H9 (cell line): ENCODE measurements at regions not wholly inside any gene's neighbourhood (a gene's known extent, or its start where the extent isn't known, plus 50 kb on each side); places are given as distances from the start of the nearest gene placed in this dataset.

Experiments used
- DNase-seq: peaks from one replicate; pipeline ENCODE4 v3.0.0-alpha.2; 2017
- H2AFZ ChIP-seq: one replicate; pipeline ENCODE4 v1.6.1; 2013; ENCODE audit warnings: mild to moderate bottlenecking, low read length, control low read depth, moderate library complexity
- H2AK5ac ChIP-seq: 2 replicates; pipeline ENCODE4 v1.6.1; 2013; ENCODE audit warnings: low read length, control low read depth, mixed read lengths; ENCODE audit not compliant: insufficient read length
- H2BK120ac ChIP-seq: one replicate; pipeline ENCODE4 v1.6.1; 2013; ENCODE audit warnings: low read depth, mild to moderate bottlenecking, low read length, control low read depth, inconsistent platforms; ENCODE audit not compliant: poor library complexity, severe bottlenecking
- H2BK12ac ChIP-seq: 2 replicates; pipeline ENCODE4 v1.6.1; 2013; ENCODE audit warnings: low read length, control low read depth, mixed read lengths, low read depth; ENCODE audit not compliant: insufficient read length
- H2BK15ac ChIP-seq: 2 replicates; pipeline ENCODE4 v1.6.1; 2013; ENCODE audit warnings: low read depth, low read length, control low read depth
- H2BK20ac ChIP-seq: one replicate; pipeline ENCODE4 v1.6.1; 2013; ENCODE audit warnings: low read depth, mild to moderate bottlenecking, low read length, control low read depth, inconsistent platforms; ENCODE audit not compliant: poor library complexity, severe bottlenecking
- H2BK5ac ChIP-seq: 2 replicates; pipeline ENCODE4 v1.6.1; 2013; ENCODE audit warnings: low read length, control low read depth, mixed read lengths; ENCODE audit not compliant: insufficient read length
- H3K14ac ChIP-seq: 2 replicates; pipeline ENCODE4 v1.6.1; 2013; ENCODE audit warnings: low read length, control low read depth; ENCODE audit not compliant: insufficient read depth
- H3K18ac ChIP-seq: 2 replicates; pipeline ENCODE4 v1.6.1; 2013; ENCODE audit warnings: low read depth, mild to moderate bottlenecking, mixed read lengths, low read length, control low read depth; ENCODE audit not compliant: insufficient read length
- H3K23ac ChIP-seq: 2 replicates; pipeline ENCODE4 v1.6.1; 2013; ENCODE audit warnings: low read length, control low read depth, mixed read lengths, low read depth; ENCODE audit not compliant: insufficient read length
- H3K23me2 ChIP-seq: 2 replicates; pipeline ENCODE4 v1.6.1; 2013; ENCODE audit warnings: low read depth, mild to moderate bottlenecking, mixed read lengths, low read length, control low read depth; ENCODE audit not compliant: insufficient read length, poor library complexity, severe bottlenecking
- H3K27ac ChIP-seq: 2 replicates; pipeline ENCODE4 v1.5.1; 2013; ENCODE audit warnings: low read length, control low read depth, mixed read lengths, low read depth; ENCODE audit not compliant: insufficient read length
- H3K27me3 ChIP-seq: 2 replicates; pipeline ENCODE4 v1.6.1; 2013; ENCODE audit warnings: low read length, control low read depth, inconsistent platforms; ENCODE audit not compliant: insufficient read depth
- H3K4ac ChIP-seq: 2 replicates; pipeline ENCODE4 v1.6.1; 2013; ENCODE audit warnings: low read depth, mild to moderate bottlenecking, control low read depth, inconsistent platforms, low read length, moderate library complexity
- H3K4me1 ChIP-seq: 2 replicates; pipeline ENCODE4 v1.6.1; 2013; ENCODE audit warnings: low read length, control low read depth, inconsistent platforms; ENCODE audit not compliant: insufficient read depth
- H3K4me2 ChIP-seq: 2 replicates; pipeline ENCODE4 v1.6.1; 2013; ENCODE audit warnings: low read length, control low read depth, mixed read lengths; ENCODE audit not compliant: insufficient read length, insufficient read depth
- H3K56ac ChIP-seq: 2 replicates; pipeline ENCODE4 v1.6.1; 2013; ENCODE audit warnings: low read depth, mild to moderate bottlenecking, mixed read lengths, low read length, control low read depth; ENCODE audit not compliant: insufficient read length
- H3K79me1 ChIP-seq: 2 replicates; pipeline ENCODE4 v1.6.1; 2013; ENCODE audit warnings: low read depth, mild to moderate bottlenecking, moderate library complexity, low read length, control low read depth, inconsistent platforms; ENCODE audit not compliant: insufficient read depth, poor library complexity, severe bottlenecking
- H3K79me2 ChIP-seq: 2 replicates; pipeline ENCODE4 v1.6.1; 2013; ENCODE audit warnings: low read length, control low read depth, inconsistent platforms; ENCODE audit not compliant: insufficient read depth
- H3K9ac ChIP-seq: 2 replicates; pipeline ENCODE4 v1.6.1; 2013; ENCODE audit warnings: low read length, control low read depth, mixed read lengths; ENCODE audit not compliant: insufficient read length; ENCODE audit errors: extremely low read depth
- H3K9me3 ChIP-seq: one replicate; pipeline ENCODE4 v1.6.1; 2013; ENCODE audit warnings: low read depth, low read length, inconsistent platforms; ENCODE audit not compliant: control insufficient read depth
- H3T11ph ChIP-seq: one replicate; pipeline ENCODE4 v1.6.1; 2013; ENCODE audit warnings: mild to moderate bottlenecking, low read length, control low read depth, inconsistent platforms
- H4K20me1 ChIP-seq: one replicate; pipeline ENCODE4 v1.6.1; 2013; ENCODE audit not compliant: control insufficient read depth, insufficient read length, insufficient read depth
- H4K5ac ChIP-seq: 2 replicates; pipeline ENCODE4 v1.6.1; 2013; ENCODE audit warnings: low read depth, mild to moderate bottlenecking, mixed read lengths, low read length, control low read depth; ENCODE audit not compliant: insufficient read length
- H4K8ac ChIP-seq: replicated peaks from 2 replicates; pipeline ENCODE4 v1.6.1; 2013; ENCODE audit warnings: low read length, control low read depth, mixed read lengths, low read depth; ENCODE audit not compliant: insufficient read length
- H4K91ac ChIP-seq: 2 replicates; pipeline ENCODE4 v1.6.1; 2013; ENCODE audit warnings: low read depth, mild to moderate bottlenecking, moderate library complexity, mixed read lengths, low read length, control low read depth; ENCODE audit not compliant: insufficient read length
- H3K27ac Mint-ChIP-seq, 3 experiments: 2 replicates in 2 of 3; 3 replicates in 1 of 3; pipeline ENCODE4 v1.8.0; 2020 to 2021; ENCODE audit warnings: mixed read lengths in 3 of 3, mild to moderate bottlenecking in 1 of 3, moderate library complexity in 1 of 3
- H3K27me3 Mint-ChIP-seq: 2 replicates; pipeline ENCODE4 v1.8.0; 2021; ENCODE audit warnings: low read depth, mild to moderate bottlenecking, moderate library complexity, mixed read lengths
- H3K36me3 Mint-ChIP-seq, 3 experiments: 2 replicates in 2 of 3; 3 replicates in 1 of 3; pipeline ENCODE4 v1.8.0; 2020 to 2021; ENCODE audit warnings: low read depth in 3 of 3, mixed read lengths in 3 of 3; ENCODE audit not compliant: insufficient read depth in 1 of 3
- H3K4me1 Mint-ChIP-seq, 2 experiments: 2 replicates each; pipeline ENCODE4 v1.8.0; 2020; ENCODE audit warnings: mixed read lengths in 2 of 2
- H3K4me3 Mint-ChIP-seq, 2 experiments: 2 replicates in 1 of 2; 3 replicates in 1 of 2; pipeline ENCODE4 v1.8.0; 2020 to 2021; ENCODE audit warnings: mild to moderate bottlenecking in 2 of 2, mixed read lengths in 2 of 2, moderate library complexity in 1 of 2
- H3K9me3 Mint-ChIP-seq, 2 experiments: 2 replicates in 1 of 2; 3 replicates in 1 of 2; pipeline ENCODE4 v1.8.0; 2020; ENCODE audit warnings: mild to moderate bottlenecking in 2 of 2, mixed read lengths in 2 of 2, moderate library complexity in 1 of 2
- CTCF ChIP-seq: fragments of 200-600 bp; sonication (generic); conservative IDR thresholded peaks from 3 replicates; pipeline ENCODE4 v1.8.0; 2021; ENCODE audit warnings: antibody characterized with exemption, mild to moderate bottlenecking
- WGBS: extraction: QIAGEN DNeasy Blood & Tissue Kit; methylation state at CpG from one replicate; pipeline ENCODE4 v1.1.7; 2013; ENCODE audit warnings: missing lambda C conversion rate, low lambda C conversion rate, mixed read lengths; ENCODE audit not compliant: insufficient read length; ENCODE audit errors: extremely low coverage; 5-methylcytosine and 5-hydroxymethylcytosine counted together

GRCh38 chr9:7653262-7653661 is 146.3 kb downstream of the DMAC1 start:
- TF ChIP-seq CTCF = no peak
- no peak overlapping the region for H2AFZ ChIP-seq
- no peaks in the 10 kb centered on the region for H3K27me3 Mint-ChIP-seq
- H3K56ac ChIP-seq = no peak overlapping the region
- no peak overlapping the region for H2AK5ac ChIP-seq
- no peak overlapping the region for H2BK20ac ChIP-seq
- no peaks in the 10 kb centered on the region for H3K9me3 Mint-ChIP-seq
- no CpG with 5 or more reads among the region's 7 CpGs for WGBS
- H3K36me3 Mint-ChIP-seq = no peaks in the 10 kb centered on the region
- H3K4me2 ChIP-seq = no peak overlapping the region
- H2BK12ac ChIP-seq = no peak overlapping the region
- H3K18ac ChIP-seq = no peak overlapping the region
- H2BK120ac ChIP-seq = no peak overlapping the region
- no peak overlapping the region for H3K4ac ChIP-seq
- no peak overlapping the region for H2BK5ac ChIP-seq
- no peaks in the 10 kb centered on the region for H3K79me1 ChIP-seq
- no peak overlapping the region for H3K23ac ChIP-seq
- no peak overlapping the region for H2BK15ac ChIP-seq
- no peak overlapping the region for H3K9ac ChIP-seq
- no peaks in the 10 kb centered on the region for H3K23me2 ChIP-seq
- no peak overlapping the region for H3K27ac ChIP-seq
- H3K4me1 Mint-ChIP-seq = no peaks in the 10 kb centered on the region
- no peaks in the 10 kb centered on the region for H3K27me3 ChIP-seq
- no peak overlapping the region for H4K91ac ChIP-seq
- no peak for DNase-seq
- no peak overlapping the region for H3K14ac ChIP-seq
- no peaks in the 10 kb centered on the region for H3K9me3 ChIP-seq
- H3K79me2 ChIP-seq = no peaks in the 10 kb centered on the region
- no peak overlapping the region for H3K27ac Mint-ChIP-seq
- H3K4me1 ChIP-seq = no peaks in the 10 kb centered on the region
- H3K4me3 Mint-ChIP-seq = no peak overlapping the region
- no peak overlapping the region for H4K8ac ChIP-seq
- no peaks in the 10 kb centered on the region for H4K20me1 ChIP-seq
- no peak overlapping the region for H4K5ac ChIP-seq
- H3T11ph ChIP-seq = no peak overlapping the region
